DND-41 (cell line): ENCODE measurements at regions not wholly inside any gene's neighbourhood (a gene's known extent, or its start where the extent isn't known, plus 50 kb on each side); places are given as distances from the start of the nearest gene placed in this dataset.

ENCODE experiments used
- CTCF ChIP-seq: IDR thresholded peaks from 2 replicates; pipeline ENCODE4 v1.5.1; 2012; ENCODE audit warnings: borderline replicate concordance, low read length, moderate library complexity, mild to moderate bottlenecking; ENCODE audit not compliant: poor library complexity, severe bottlenecking; ENCODE audit errors: extremely low read depth
- EZH2 ChIP-seq: IDR thresholded peaks from 3 replicates; pipeline ENCODE4 v1.6.1; 2012; ENCODE audit warnings: borderline replicate concordance, low read depth, mild to moderate bottlenecking, moderate library complexity, low read length, inconsistent platforms; ENCODE audit not compliant: severe bottlenecking

DNA sequence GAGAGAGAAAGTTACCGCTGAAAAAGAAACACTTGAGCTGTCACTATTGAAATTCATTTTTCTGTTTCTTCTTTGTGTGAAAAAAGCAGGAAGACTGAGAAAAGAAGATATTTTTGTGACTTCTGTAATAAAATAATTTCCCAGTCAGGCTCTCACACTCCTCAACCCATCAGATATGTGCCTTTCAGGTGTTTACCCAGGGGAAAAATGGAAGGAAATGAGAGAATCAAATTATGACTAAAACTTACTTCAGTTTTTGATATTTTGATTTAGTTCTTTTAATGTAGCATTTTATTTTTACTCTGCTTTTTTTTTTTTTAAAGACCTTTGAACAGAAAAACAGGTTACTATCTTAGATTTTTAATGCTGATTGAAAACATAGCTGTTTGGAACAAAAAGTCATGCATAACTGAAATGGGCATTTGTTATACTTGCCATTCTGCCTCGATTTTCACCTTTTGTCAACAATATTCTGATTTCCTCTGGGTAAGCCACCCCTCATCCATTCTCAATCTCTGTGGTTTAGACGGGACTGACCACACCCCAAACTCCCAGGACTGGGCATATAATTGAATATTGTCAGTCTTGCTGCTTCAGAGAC, 133.2 kb upstream of the KRR1 start:
- TF ChIP-seq CTCF (no peak), EZH2 (no peak)
